ENCODE measurements at regions not wholly inside any gene's neighbourhood (a gene's known extent, or its start where the extent isn't known, plus 50 kb on each side); places are given as distances from the start of the nearest gene placed in this dataset.

GRCh38 chr2:195606179-195606578 lies 50.8 kb upstream of the SLC39A10 start:
- ChIA-PET POLR2A (no interaction called here), CTCF (no interaction called here)

- ChIA-PET CTCF (no interaction called here), POLR2A (no interaction called here)
Observed at GRCh38 chr2:195604706-195605105, 52.3 kb upstream of the SLC39A10 start.

GRCh38 chr2:195603998-195604397 lies 53.0 kb upstream of the SLC39A10 start:
- ChIA-PET CTCF (no interaction called here), POLR2A (no interaction called here)

- ChIA-PET CTCF (no interaction called here), POLR2A (no interaction called here)
Observed at GRCh38 chr2:195603408-195603807, 53.6 kb upstream of the SLC39A10 start.

- CTCF ChIA-PET = interaction anchor here (1.6 kb wide), 1 partner anchor 10 kb away, joined by 4 read pairs; no protein-coding TSS in a partner anchor
- POLR2A ChIA-PET = no interaction called here
Observed at GRCh38 chr2:195602687-195603086, 54.3 kb upstream of the SLC39A10 start.

- ChIA-PET POLR2A (no interaction called here), CTCF (interaction anchor here (1.6 kb wide), 1 partner anchor 11 kb away, joined by 4 read pairs; no protein-coding TSS in a partner anchor)
Observed at GRCh38 chr2:195601361-195601760, 55.7 kb upstream of the SLC39A10 start.

GRCh38 chr2:195600778-195601177 lies 56.2 kb upstream of the SLC39A10 start:
- POLR2A ChIA-PET = no interaction called here
- CTCF ChIA-PET = interaction anchor here (0.6 to 1.6 kb wide), 2 partner anchors 12 to 13 kb away, joined by 4 to 5 read pairs; no protein-coding TSS in a partner anchor

- ChIA-PET POLR2A (no interaction called here), CTCF (no interaction called here)
Observed at GRCh38 chr2:195596840-195597239, 60.2 kb upstream of the SLC39A10 start.

- ChIA-PET CTCF (no interaction called here), POLR2A (no interaction called here)
Observed at GRCh38 chr2:195595825-195596224, 61.2 kb upstream of the SLC39A10 start.

- POLR2A ChIA-PET = no interaction called here
- CTCF ChIA-PET = no interaction called here
Observed at GRCh38 chr2:195594919-195595694, 61.9 kb upstream of the SLC39A10 start.

GRCh38 chr2:195594248-195594647 lies 62.8 kb upstream of the SLC39A10 start:
- ChIA-PET CTCF (no interaction called here), POLR2A (no interaction called here)

GRCh38 chr2:195592105-195592504 lies 64.9 kb upstream of the SLC39A10 start:
- CTCF ChIA-PET = no interaction called here
- POLR2A ChIA-PET = no interaction called here

GRCh38 chr2:195590861-195591205 lies 66.2 kb upstream of the SLC39A10 start:
- POLR2A ChIA-PET = no interaction called here
- CTCF ChIA-PET = no interaction called here

- CTCF ChIA-PET = no interaction called here
- POLR2A ChIA-PET = no interaction called here
Observed at GRCh38 chr2:195590199-195590860, 66.7 kb upstream of the SLC39A10 start.

- POLR2A ChIA-PET = no interaction called here
- CTCF ChIA-PET = interaction anchor here (0.7 kb wide), 1 partner anchor 13 kb away, joined by 5 read pairs; no protein-coding TSS in a partner anchor
Observed at GRCh38 chr2:195587966-195588365, 69.1 kb upstream of the SLC39A10 start.

GRCh38 chr2:195586062-195586714 lies 70.8 kb upstream of the SLC39A10 start:
- CTCF ChIA-PET = no interaction called here
- POLR2A ChIA-PET = no interaction called here

GRCh38 chr2:195582188-195582587 lies 74.8 kb upstream of the SLC39A10 start:
- POLR2A ChIA-PET = no interaction called here

GRCh38 chr2:195579776-195580555 lies 77.1 kb upstream of the SLC39A10 start:
- ChIA-PET CTCF (interaction anchor here (1.2 kb wide), 1 partner anchor 47 kb away, joined by 3 read pairs; no protein-coding TSS in a partner anchor), POLR2A (interaction anchor here (0.7 kb wide), 2 partner anchors 81 to 902 kb away, joined by 3 to 4 read pairs; no protein-coding TSS in a partner anchor)

More at GRCh38 chr2:195582188-195582587, 74.8 kb upstream of the SLC39A10 start:
- CTCF ChIA-PET = interaction anchor here (1.3 kb wide), 1 partner anchor 78 kb away, joined by 3 read pairs; no protein-coding TSS in a partner anchor

GRCh38 chr2:195575879-195576401 lies 81.1 kb upstream of the SLC39A10 start:
- CTCF ChIA-PET = interaction anchor here (0.9 to 1.2 kb wide), 3 partner anchors 38 to 77 kb away, joined by 3 read pairs; no protein-coding TSS in a partner anchor

More at GRCh38 chr2:195575879-195576401, 81.1 kb upstream of the SLC39A10 start:
- POLR2A ChIA-PET = interaction anchor here (0.5 to 1.1 kb wide), 3 partner anchors 43 to 1636 kb away, joined by 3 to 4 read pairs (median 3); no protein-coding TSS in a partner anchor
